T-helper 1 cell treated with Interleukin-12 subunit alpha and Interleukin-12 subunit beta and Interleukin-4 antibody, amounts not matched to agents 30 ng/mL and 1 ng/mL, for 36 hours (primary cell): ENCODE measurements at regions not wholly inside any gene's neighbourhood (a gene's known extent, or its start where the extent isn't known, plus 50 kb on each side); places are given as distances from the start of the nearest gene placed in this dataset.
"Not testable (repeated sequence)": the region's sequence is repeated elsewhere in the genome, so short reads cannot be mapped to it uniquely, and the experiment has no call there.

Experiments used
- intact Hi-C: fragments of 100-400 bp; cut with micrococcal nuclease; formaldehyde crosslinking; loops from one replicate; pipeline ENCODE4 v1.15.1; 2024

GRCh38 chr13:30520571-30520970 is 54.8 kb upstream of the HMGB1 start:
- intact Hi-C loops = no loop called here

GRCh38 chr13:30523211-30523610 is 57.5 kb upstream of the HMGB1 start:
- intact Hi-C loops = no loop called here

- intact Hi-C loops = not testable (repeated sequence)
Observed at GRCh38 chr13:30523817-30524216, 58.1 kb upstream of the HMGB1 start.

GRCh38 chr13:30525212-30525611 is 59.5 kb upstream of the HMGB1 start:
- intact Hi-C loops = not testable (repeated sequence)

- intact Hi-C loops = no loop called here
Observed at GRCh38 chr13:30526612-30527495, 61.1 kb upstream of the HMGB1 start.

- intact Hi-C loops = no loop called here
Observed at GRCh38 chr13:30529085-30529834, 63.5 kb upstream of the HMGB1 start.

GRCh38 chr13:30535046-30535445 is 69.3 kb upstream of the HMGB1 start:
- intact Hi-C loops = no loop called here

- intact Hi-C loops = no loop called here
Observed at GRCh38 chr13:30545320-30545719, 72.4 kb upstream of the USPL1 start.

GRCh38 chr13:30548046-30548445 is 69.7 kb upstream of the USPL1 start:
- intact Hi-C loops = not testable (repeated sequence)

GRCh38 chr13:30551189-30551588 is 66.5 kb upstream of the USPL1 start:
- intact Hi-C loops = loop anchor here (1.0 kb wide), 6 partner anchors 21 to 436 kb away; no protein-coding TSS in a partner anchor

- intact Hi-C loops = no loop called here
Observed at GRCh38 chr13:30552567-30552966, 65.2 kb upstream of the USPL1 start.

- intact Hi-C loops = no loop called here
Observed at GRCh38 chr13:30559274-30559673, 58.4 kb upstream of the USPL1 start.

GRCh38 chr13:30560212-30560611 is 57.5 kb upstream of the USPL1 start:
- intact Hi-C loops = no loop called here

GRCh38 chr13:30561511-30561910 is 56.2 kb upstream of the USPL1 start:
- intact Hi-C loops = no loop called here

GRCh38 chr13:30564489-30564888 is 53.2 kb upstream of the USPL1 start:
- intact Hi-C loops = no loop called here

- intact Hi-C loops = loop anchor here (1.0 kb wide), 1 partner anchor 11 kb away; no protein-coding TSS in a partner anchor
Observed at GRCh38 chr13:30565658-30566057, 52.1 kb upstream of the USPL1 start.

- intact Hi-C loops = no loop called here
Observed at GRCh38 chr13:30567072-30567471, 50.6 kb upstream of the USPL1 start.
